ENCODE measurements at regions not wholly inside any gene's neighbourhood (a gene's known extent, or its start where the extent isn't known, plus 50 kb on each side); places are given as distances from the start of the nearest gene placed in this dataset.
"Not testable (repeated sequence)": the region's sequence is repeated elsewhere in the genome, so short reads cannot be mapped to it uniquely, and the experiment has no call there.

DNA sequence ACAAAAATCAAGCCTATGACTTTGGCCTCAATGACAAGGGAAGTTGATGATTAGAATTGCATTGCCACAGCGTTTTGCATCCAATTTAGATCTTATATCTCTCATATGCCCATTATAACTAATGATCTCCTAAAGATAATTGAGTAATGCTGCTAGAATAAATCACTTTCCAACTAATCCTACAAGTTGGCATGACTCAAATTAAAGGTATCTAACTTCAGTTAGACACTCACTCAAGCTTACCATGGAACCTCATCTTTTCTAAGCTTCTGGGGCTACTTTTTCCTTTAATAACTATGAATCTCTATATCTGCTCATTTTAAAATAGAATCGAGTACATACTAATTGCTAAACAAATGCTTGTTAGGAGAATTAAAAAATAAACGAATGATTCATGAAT, 427.8 kb downstream of the BTG1 start:
- TF ChIP-seq SPI1 (IDR thresholded peaks at IDR 0.05; ENCODE audit: borderline replicate concordance, low read depth) (no peak), GABPA (IDR thresholded peaks at IDR 0.05; ENCODE audit: low read depth) (no peak), REST (IDR thresholded peaks at IDR 0.05; ENCODE audit: insufficient replicate concordance, low read depth) (no peak), POLR2AphosphoS5 (IDR thresholded peaks at IDR 0.05; ENCODE audit: low read depth) (no peak)
- TF ChIP-seq, protein P1, sequence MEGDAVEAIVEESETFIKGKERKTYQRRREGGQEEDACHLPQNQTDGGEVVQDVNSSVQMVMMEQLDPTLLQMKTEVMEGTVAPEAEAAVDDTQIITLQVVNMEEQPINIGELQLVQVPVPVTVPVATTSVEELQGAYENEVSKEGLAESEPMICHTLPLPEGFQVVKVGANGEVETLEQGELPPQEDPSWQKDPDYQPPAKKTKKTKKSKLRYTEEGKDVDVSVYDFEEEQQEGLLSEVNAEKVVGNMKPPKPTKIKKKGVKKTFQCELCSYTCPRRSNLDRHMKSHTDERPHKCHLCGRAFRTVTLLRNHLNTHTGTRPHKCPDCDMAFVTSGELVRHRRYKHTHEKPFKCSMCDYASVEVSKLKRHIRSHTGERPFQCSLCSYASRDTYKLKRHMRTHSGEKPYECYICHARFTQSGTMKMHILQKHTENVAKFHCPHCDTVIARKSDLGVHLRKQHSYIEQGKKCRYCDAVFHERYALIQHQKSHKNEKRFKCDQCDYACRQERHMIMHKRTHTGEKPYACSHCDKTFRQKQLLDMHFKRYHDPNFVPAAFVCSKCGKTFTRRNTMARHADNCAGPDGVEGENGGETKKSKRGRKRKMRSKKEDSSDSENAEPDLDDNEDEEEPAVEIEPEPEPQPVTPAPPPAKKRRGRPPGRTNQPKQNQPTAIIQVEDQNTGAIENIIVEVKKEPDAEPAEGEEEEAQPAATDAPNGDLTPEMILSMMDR (IDR thresholded peaks at IDR 0.05; ENCODE audit: insufficient read depth, low read length), result no peak
- Histone ChIP-seq H3K27me3 (ENCODE audit: insufficient read depth, poor library complexity, severe bottlenecking) (no peaks in the 10 kb centered on the region), H3K4me3 (replicated peaks; ENCODE audit: insufficient read depth, low read length) (no peak overlapping the region), H3K27ac (replicated peaks) (no peak overlapping the region)
- no peak for DNase-seq (ENCODE audit: low read depth in 1 of 2, low spot score in 1 of 2)

DNA sequence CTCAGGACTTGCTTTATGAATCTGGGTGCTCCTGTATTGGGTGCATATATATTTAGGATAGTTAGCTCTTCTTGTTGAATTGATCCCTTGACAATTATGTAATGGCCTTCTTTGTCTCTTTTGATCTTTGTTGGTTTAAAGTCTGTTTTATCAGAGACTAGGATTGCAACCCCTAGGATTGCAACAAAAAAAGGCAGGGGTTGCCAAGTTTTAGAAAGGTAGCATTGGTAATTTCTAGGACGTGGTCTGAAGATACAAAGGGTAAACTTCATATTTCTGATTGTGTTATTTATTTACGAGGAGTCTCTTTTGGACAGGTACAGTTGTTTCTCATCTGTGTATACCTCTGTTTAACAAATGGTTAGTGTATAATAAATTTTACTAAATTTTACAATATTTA, 433.7 kb downstream of the BTG1 start:
- H3K4me3 ChIP-seq (replicated peaks; ENCODE audit: insufficient read depth, low read length); H3K27me3 ChIP-seq (ENCODE audit: insufficient read depth, poor library complexity, severe bottlenecking); DNase-seq (ENCODE audit: low read depth in 1 of 2, low spot score in 1 of 2); H3K27ac ChIP-seq (replicated peaks): not testable (repeated sequence)

DNA sequence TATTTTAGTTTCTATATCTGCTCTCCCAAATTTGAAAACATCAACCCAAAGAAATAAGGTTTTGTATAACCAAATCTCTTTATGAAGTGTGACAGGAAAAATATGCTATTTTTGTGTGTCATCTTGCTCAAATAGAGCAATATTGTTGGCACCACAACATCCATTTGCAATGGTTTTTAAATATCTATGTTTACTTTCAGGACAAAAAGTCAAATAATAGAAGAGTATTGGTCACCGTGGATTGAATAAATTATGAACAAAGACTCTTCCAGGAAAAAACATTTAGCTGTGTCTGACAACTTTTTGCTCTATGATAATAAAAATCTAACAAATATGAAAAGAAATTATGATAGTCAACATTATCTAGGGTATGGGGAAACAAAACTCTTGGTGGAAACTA, 439.2 kb downstream of the BTG1 start:
- Histone ChIP-seq H3K27me3 (ENCODE audit: insufficient read depth, poor library complexity, severe bottlenecking) (no peaks in the 10 kb centered on the region), H3K4me3 (replicated peaks; ENCODE audit: insufficient read depth, low read length) (no peak overlapping the region), H3K27ac (replicated peaks) (no peak overlapping the region)
- TF ChIP-seq, protein P1 (IDR thresholded peaks at IDR 0.05; ENCODE audit: insufficient read depth, low read length), result no peak
- TF ChIP-seq POLR2AphosphoS5 (IDR thresholded peaks at IDR 0.05; ENCODE audit: low read depth), result no peak
- no peak for TF ChIP-seq SPI1 (IDR thresholded peaks at IDR 0.05; ENCODE audit: borderline replicate concordance, low read depth)
- TF ChIP-seq GABPA (IDR thresholded peaks at IDR 0.05; ENCODE audit: low read depth), result no peak
- no peak for TF ChIP-seq REST (IDR thresholded peaks at IDR 0.05; ENCODE audit: insufficient replicate concordance, low read depth)
- DNase-seq (ENCODE audit: low read depth in 1 of 2, low spot score in 1 of 2), result no peak

DNA sequence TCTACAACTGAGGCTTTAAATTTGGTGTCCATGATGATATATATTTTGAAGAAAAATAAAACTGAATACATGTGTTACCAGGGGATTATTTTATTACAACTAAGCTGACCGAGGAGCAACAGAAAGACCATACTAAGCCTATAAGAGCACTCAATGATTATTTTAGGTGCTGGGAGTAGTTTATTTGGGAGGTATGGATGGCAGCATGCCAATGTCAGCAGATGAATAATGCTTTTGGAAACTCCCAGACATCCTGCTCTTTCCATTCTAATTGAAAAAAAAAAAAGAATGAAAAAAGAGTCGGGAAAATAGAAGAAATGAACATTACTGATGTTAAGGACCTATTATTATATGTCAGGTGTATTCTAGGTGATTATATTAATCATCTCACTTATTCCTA, 441.2 kb downstream of the BTG1 start:
- Histone ChIP-seq H3K4me3 (replicated peaks; ENCODE audit: insufficient read depth, low read length) (no peak overlapping the region), H3K27me3 (ENCODE audit: insufficient read depth, poor library complexity, severe bottlenecking) (no peaks in the 10 kb centered on the region), H3K27ac (replicated peaks) (no peak overlapping the region)
- no peak for DNase-seq (ENCODE audit: low read depth in 1 of 2, low spot score in 1 of 2)
- no peak for TF ChIP-seq SPI1 (IDR thresholded peaks at IDR 0.05; ENCODE audit: borderline replicate concordance, low read depth)

DNA sequence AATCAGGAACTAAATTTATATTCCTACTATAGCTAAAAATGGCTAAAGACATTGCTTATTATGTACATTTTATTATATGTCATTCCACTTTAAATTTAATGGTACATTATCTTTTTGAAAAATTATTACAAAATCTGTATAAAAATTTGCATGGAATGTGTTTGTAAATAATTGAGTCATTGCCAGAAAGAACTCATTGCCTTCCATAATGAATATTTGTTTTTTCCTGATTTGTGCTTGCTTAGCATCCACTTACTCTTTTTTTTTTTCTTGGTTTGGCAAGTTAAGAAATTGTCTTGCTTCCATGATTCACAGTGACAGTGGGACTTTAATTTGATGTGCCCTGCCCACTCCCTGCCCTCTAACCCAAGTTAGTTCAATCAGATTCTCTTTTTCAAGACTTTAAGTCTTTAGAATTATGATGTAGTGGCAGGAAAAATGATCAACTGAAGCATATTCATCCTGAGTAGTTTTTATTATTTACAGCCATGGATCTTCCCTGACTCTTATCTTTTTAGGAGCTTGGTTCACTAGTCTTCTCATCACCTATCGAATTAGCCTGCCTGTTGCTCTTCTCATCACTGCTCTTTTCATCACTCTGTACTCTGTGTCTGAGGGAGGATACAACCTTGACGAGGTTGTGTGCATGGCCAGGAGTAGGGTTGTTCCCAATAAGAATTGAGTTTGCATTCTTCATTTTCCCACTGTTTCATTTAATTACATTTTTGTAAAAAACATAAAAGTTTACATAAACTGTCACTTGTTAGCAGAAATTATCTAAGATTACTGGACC, 442.0 kb downstream of the BTG1 start:
- Histone ChIP-seq H3K27ac (replicated peaks) (no peak overlapping the region), H3K27me3 (ENCODE audit: insufficient read depth, poor library complexity, severe bottlenecking) (no peaks in the 10 kb centered on the region), H3K4me3 (replicated peaks; ENCODE audit: insufficient read depth, low read length) (no peak overlapping the region)
- no peak for DNase-seq (ENCODE audit: low read depth in 1 of 2, low spot score in 1 of 2)
- TF ChIP-seq POLR2AphosphoS5 (IDR thresholded peaks at IDR 0.05; ENCODE audit: low read depth), result no peak
- TF ChIP-seq REST (IDR thresholded peaks at IDR 0.05; ENCODE audit: insufficient replicate concordance, low read depth), result no peak
- no peak for TF ChIP-seq SPI1 (IDR thresholded peaks at IDR 0.05; ENCODE audit: borderline replicate concordance, low read depth)
- TF ChIP-seq GABPA (IDR thresholded peaks at IDR 0.05; ENCODE audit: low read depth), result no peak
- TF ChIP-seq, protein P1 (IDR thresholded peaks at IDR 0.05; ENCODE audit: insufficient read depth, low read length), result no peak
